GM21367 (cell line): ENCODE measurements at regions not wholly inside any gene's neighbourhood (a gene's known extent, or its start where the extent isn't known, plus 50 kb on each side); places are given as distances from the start of the nearest gene placed in this dataset.
"Not testable (repeated sequence)": the region's sequence is repeated elsewhere in the genome, so short reads cannot be mapped to it uniquely, and the experiment has no call there.

Experiments
- ATAC-seq: cut with Tn5 transposase; IDR thresholded peaks from one replicate; pipeline ENCODE4 v1.9.1; 2021; ENCODE audit not compliant: unreplicated experiment

DNA sequence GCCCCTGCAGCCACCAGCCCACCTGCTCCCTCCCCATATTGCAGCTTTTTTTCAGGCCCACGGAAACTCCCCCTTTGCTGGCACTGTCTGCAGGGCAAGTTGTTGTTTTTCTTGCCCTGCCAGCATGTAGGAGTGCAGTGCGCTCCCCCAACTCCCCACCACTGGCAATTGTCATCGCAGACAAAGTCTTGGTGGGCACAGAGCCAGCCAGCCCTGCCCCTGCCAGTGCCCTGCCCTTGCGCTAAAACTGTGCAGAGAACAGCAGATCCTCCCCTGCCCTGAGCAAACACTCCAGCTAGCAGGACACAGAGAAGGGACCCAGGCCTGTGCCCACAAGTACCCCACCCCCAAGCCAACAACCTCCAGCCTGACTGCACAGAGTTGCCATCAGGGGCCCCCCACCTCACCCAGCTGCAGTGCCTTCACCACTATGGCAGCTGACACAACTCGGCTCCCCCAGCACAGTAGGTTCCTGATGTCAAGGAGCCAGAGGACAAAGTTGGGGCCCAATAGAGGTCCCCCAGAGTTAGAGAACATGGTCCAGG is 158.1 kb upstream of the ARHGAP42 start:
- no peak for ATAC-seq

DNA sequence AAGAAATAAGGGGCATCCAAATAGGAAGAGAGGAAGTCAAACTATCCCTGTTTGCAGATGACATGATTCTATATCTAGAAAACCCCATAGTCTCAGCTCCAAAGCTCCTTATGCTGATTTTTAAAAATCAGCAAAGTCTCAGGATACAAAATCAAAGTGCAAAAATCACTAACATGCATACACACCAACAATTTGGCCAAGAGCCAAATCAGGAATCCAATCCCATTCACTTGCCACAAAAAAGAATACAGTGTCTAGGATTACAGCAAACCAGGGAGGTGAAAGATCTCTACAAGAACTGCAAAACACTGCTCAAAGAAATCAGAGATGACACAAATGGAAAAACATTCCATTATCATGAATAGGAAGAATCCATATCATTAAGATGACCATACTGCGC is 155.8 kb upstream of the ARHGAP42 start:
- ATAC-seq: not testable (repeated sequence)

DNA sequence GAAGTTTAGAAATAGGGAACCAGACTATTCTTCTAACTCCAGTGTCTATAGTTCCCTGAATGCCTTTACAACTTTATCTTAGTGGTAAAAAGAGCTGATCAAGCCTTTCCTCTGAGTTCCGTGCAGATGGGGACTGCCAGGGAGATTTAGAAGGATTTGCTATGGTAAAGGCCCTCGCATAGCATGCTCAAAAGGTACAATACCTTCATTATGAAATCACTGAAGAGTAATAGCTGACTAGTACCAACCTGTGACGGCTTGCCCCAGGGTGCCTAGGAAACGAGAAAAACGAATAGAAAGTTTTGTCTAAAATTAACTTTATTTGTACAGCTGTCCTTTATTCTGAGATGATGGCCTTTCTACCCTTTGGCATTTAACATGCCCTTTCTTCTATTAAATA is 150.1 kb upstream of the ARHGAP42 start:
- no peak for ATAC-seq

DNA sequence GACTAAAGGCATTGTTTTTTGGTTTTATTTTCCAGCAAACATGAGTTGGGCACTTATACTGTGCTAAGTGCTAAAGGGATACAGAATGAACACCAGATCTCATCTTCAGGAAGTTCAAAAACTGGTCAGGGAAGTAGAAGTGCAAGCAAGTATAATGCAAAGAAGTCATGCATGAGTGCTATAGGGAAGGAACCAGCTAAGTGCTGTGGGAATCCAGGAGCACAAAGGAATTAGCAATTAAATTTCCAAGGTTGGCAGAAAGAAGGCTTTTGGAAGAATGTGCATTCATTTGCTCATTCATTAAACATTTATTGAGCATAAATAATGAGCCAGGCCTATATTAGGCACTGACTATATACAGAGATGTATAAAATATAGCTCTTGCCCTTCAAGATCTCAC is 143.7 kb upstream of the ARHGAP42 start:
- ATAC-seq: no peak

DNA sequence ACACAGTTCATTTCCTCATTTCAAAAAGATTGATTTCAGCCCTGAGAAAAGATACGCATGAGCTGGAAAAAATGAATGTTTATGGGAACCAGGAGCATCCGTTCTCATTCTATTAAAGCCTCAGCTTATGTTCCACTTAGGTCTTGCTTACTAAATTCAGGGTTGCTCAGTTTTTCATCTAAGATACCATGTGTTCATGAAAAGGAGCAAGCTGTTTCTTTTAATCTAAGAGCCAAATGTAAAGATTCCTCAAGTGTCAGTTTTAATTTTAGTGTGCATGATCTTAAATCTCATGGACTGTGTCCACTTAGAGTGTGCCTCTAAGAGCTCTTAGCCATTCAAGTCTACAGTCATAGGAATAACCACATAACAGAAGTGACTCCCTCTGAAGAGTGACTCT is 141.5 kb upstream of the ARHGAP42 start:
- ATAC-seq: no peak

DNA sequence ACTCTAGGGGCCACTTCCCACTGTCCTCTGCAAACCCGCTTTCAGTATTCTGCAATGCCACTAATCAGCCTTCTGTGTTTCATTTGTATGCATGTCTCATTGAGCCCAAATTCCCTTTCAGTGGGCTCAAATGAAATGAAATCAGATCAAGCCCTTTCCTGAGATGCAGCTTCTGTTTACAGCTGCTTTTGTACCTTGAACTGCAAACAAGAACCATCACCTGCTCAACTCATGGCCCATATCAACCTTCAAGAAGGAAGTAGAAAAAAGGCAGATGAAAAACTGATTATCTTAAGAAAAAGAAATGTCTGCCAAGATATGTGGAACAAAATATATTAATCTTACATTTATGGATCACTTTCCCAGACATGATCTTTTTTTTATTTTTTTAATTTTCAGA is 141.1 kb upstream of the ARHGAP42 start:
- ATAC-seq: no peak

DNA sequence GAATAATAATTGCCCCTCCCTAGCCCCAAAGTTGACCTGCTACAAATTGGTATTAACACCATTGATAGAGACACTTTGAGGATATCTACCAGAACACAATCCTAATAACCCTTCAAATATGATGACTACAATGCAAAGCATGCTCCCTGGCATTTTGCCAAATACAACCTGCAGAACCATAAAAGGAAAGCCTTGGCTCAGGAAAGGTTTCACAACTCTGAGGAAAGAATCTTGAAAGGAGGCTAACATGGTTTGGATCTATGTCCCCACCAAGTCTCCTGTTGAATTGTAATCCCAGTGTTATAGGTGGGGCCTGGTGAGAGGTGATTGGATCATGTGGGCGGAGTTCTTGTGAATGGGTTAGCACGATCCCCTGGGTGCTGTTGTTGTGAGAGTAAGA is 140.4 kb upstream of the ARHGAP42 start:
- no peak for ATAC-seq

DNA sequence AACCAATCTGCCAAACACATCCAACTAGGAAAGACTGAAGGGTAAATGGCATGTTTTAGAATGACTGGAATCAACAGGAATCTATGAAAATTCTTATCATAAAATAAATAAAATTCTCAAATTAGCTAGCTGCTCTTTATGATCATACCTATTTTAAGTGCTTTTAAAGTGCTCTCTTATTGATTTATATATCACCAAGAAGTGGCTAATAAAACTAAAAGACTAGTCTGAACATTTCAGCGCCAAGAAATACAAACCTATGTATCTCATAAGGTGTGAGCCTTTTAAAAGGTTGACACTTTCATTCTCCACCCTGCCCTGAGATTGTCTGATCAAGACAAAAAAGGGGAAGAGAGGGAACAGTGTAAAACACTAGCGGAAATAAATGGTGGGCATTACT is 136.8 kb upstream of the ARHGAP42 start:
- no peak for ATAC-seq

DNA sequence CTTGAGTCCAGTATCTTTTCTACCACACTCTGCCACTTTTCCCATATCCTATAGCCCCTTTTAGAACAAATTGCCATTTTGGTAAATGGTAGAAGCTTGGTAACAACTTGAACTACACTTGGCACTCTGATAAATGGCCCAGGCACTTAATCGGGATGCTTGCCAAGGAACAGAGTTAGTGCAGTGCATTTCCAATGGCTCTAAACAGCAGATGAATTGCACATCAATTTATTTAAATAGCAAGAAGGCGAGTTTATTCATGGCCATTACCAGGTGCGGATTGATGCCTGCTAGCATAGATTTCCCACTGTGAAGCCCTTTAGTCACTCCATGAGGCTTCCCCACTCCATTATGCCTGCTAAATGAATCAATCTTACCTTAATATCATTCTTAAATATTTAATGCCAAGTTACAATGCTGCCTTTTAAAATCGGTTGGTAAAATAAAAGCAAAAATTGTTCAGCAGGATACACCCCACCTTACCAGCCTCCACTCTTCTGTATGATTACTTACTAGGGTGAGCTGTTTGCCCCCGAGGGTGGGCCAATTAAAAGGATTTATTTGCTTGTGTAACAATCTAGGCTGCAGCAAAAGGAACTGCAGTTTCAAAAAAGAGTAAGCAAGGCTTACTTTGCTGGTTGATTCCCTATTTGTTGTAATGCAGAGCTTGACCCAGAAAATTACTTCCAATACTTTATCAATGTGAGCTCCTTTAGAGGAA is 136.0 kb upstream of the ARHGAP42 start:
- ATAC-seq: no peak

DNA sequence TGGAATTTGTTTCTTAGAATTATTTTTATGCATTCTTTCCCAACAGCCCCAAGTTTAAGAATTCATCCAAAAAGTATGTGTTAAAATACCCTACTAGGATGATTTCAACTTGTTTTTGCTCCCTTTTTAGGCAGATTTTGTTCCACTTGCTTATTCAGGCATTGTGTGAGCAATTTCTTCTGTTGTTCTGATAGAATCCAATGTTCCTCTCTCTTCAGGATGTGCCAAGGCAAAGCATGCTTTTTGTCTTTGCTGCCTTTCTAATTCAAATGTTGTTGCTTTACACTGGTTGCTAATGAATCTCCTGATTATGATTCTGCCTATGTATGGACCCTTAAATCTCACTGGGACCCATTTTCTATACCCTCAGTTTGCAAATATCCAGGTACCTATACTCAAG is 131.2 kb upstream of the ARHGAP42 start:
- no peak for ATAC-seq

DNA sequence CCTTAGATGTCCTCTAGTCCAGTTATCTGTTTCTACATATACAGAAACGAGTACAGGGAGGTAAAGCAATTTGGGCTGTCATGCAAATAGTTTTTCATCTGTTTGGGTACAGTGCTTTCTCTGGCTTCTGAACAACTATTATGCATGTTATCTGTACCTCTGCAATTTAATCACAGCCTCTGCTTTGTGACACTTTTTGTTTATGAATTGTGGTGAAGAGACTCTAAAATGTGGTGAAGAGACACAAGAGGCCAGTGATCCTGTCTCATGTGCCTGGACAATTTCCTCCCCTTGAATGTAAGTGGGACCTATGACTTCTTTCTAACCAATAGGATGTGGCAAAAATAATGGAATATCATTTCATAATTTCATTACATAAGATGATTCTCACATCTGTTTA is 130.3 kb upstream of the ARHGAP42 start:
- no peak for ATAC-seq

DNA sequence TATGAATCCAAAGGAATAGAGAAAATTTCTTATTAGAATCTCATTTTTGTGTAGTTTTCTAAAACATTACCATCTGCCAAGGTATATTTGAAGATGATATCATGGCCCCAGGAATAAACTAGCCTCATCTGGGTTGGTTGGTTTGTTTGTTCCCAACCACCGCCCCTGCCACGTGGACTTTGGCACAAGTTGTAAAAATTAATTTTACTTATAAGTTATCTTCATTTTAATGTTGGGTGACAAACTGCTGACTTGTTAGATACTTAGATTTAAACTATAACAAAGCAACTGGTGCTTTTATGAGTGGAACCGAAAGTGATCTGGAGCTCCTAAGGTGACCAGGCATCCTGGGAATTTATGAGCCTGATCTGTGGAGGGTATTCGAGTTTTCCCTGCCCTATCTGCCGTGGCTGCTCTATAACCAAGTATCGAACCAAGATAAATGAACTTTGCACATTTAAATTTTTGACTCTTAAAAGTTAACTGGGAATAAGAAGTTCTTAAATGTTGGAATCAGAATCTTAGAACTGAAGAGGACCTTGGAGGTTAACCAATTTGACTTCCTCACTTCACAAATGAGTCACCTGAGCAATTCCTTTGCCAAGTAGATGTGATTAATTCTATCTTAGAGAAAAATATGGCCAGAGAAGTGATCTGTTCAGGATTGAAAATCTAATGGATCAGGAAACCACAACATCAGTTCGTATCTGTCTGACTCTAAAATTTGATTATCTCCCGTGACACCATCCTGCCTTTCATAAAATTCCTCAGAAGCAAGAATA is 129.1 kb upstream of the ARHGAP42 start:
- no peak for ATAC-seq

DNA sequence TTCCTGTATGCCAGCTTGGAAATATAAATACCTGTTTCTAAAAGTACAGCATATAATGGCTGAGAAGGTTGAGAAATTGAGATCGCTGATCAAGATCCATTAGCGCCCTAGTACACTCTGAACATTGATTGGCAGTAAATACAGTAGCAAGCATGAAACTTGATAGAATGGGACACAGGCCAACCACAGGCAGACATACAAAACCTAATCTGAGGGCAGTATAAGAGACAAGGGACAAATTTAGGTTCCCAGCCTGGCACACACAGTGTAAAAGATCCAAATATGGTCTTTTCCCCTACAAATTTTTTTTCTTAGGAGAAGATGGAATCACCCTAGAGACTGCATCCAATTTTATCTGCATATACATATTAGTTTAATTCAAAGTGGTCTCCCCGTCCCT is 126.5 kb upstream of the ARHGAP42 start:
- ATAC-seq: no peak

DNA sequence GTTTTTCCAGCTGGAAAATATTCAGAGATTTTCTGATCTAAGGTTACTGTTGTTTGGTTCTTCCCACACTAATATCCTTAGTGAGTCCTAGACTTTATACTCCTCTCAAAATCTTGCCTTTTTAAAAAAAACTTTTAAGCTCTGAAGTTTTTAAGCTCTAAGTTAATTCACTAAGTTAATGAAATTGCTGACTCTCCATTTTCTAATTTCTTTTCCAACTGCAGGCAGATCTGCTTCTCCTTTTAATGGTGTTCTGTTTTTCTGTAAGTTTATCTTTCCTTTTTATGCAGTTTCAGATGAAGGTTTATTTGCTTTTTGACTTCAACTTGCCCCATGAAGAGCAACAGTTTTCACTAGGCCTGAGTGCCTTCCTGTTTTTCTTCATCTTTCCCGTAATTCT is 125.8 kb upstream of the ARHGAP42 start:
- no peak for ATAC-seq

DNA sequence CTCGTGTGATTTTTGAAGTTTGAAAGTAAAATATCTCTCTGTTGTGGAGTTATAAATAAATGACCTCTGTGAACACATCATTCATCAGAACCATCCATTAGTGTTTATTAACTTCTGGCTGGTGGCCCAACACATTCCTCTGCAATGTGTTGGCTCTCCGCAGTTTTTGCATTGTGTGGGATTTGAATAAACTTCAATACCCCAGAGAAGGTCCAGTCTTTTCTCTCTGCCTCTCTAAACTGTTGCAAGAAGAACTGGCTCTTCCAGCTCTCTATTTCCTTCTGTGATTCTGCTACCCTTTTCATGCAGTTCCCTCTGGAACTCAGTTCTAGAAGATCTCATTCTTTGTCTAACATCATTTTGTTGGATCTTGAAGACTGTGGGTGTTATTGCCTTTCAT is 125.0 kb upstream of the ARHGAP42 start:
- no peak for ATAC-seq

DNA sequence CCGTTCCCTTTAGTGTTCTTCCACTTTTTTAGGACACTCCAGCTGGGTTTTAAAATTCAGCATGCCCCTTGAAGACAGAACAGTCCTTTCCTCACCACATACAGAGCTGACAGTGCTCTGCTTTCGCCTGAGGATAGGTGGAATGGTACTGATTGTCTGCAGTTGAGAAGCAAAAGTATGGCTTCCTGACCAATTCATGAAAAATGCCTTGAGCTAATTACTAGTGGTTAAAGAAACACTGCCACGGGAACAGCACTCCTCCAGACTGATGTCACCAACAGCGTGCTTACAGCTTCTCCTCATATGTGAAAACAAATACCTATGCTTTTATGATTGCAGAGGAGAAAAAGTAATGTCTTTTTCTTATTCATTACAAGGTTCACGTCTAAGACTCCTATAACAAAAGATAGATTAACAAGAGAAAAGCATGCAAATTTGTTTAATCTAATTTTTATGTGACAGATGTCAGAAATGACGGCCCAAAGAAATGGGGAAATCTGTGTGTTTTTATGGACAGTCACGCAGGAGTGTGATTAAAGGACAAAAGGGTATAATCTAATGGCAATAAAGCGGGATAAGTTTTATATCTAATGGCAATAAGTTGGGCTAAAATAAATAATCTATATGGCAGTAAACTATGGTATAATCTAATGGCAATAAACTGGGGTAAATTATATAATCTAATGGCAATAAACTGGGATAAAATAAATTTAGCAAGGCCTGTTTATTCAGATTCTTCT is 123.4 kb upstream of the ARHGAP42 start:
- ATAC-seq: no peak

DNA sequence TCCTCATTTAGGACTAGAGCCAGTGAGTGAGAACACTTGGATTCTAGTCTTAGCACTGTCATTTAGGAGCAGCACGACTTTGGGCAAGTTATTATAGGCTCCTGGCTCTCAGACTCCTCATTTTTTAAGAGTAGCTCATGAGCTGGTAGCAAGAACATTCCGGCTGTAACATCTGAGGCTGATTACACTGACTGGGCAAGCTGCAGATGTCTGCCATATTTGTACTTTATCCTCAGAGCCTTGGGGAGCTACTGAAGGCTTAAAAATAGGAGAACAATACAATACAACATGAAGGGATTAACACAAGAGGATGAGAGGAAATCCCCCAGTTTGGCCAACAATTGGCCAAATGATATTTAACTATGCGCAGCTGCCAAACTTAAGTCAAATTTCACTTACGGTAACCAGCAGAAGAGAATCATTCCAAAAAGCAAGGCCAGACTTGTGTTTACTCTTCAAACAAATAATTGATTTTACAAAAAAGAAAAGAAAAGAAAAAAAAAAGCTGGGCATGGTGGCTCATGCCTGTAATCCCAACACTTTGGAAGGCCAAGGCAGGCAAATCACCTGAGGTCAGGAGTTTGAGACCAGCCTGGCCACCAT is 113.1 kb upstream of the ARHGAP42 start:
- ATAC-seq: no peak

DNA sequence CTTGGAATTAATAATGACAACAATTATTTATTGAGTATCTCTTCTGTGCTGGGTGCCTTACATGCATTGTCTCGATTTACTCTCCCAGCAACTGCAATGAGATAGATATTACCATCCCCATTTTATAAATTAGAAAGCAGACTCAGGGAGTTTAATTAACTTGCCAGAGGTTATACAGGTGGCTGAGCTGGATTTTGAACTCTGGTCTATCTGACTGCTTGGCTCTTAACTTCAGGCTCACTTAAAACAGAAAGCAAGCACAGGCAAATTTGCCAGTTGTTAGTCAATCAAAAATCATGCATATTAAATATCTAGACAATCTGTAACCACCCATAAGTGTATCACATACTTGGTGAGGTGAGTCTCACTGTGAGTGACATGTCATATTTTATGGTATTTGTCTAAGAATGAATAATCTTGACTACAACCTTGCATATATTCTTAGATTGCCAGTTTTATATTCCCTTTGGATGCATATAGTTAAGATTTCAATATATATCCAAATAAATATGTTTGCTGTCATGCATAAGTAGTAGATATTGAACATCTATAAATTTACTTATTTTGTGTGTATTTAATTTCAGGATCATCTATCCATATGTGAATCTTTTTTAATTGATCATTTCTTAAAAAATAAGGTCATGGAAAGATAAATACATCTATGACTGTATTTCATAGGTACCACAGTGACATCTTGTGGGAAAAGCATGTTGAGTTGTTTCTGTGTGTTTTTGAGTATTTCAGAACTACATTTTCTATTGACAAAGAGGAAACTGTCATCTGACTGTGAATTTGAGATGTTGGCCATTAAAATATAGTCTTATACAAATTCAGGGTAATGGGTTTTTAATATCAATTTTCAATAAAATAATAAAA is 112.0 kb upstream of the ARHGAP42 start:
- no peak for ATAC-seq

DNA sequence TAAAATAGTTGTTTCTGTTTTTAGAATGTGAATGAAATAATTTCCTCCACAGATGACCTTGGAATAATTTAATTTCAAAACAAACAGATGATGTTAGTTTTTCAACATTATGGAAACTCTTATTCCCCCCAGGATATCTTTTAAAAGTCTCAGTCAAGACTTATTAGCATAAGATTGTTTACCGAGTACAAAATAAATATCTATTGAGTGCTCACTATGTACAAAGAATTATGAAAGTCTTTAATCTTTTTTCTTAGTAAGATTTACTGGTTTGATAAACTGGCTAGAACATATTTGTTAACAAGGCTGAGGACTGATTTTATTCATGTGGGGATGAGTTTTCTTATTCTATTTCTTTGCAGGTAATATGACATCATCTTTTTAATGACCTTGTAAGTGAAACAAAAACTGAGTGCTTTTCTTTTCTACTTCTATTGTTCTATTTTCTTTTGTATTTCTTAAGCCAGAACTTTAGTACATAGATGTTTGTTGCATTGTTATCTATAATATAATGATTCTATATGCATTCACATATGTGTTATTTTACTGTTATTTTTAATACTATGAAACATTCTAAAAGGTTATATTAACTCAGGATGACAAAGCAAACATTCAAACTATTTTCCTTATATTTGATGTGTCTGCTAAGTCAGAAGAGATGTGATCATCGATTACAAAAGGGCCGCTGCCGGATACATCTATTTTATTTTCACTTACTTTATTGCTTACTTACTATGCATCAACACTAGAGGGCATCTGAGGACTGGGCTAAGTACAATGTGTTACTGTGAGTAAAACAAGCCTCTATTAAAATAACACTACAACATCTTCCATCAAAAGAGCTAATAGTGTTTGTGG is 111.0 kb upstream of the ARHGAP42 start:
- ATAC-seq: peak; percentile 82

DNA sequence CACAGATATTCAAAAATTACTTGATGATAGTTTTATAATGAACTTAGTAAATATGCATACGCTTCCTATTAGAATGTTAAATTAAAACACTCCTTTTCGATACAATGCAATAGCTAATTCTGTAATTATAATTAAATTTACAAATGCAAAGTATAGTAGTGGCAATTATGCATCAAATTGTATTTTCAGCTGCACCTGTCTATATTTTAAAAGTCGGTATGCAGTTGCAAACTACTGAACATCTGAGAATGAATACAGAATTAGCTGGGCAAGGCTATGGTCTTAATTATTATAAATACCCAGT is 110.4 kb upstream of the ARHGAP42 start:
- no peak for ATAC-seq
